VCaP (cell line): ENCODE measurements at regions not wholly inside any gene's neighbourhood (a gene's known extent, or its start where the extent isn't known, plus 50 kb on each side); places are given as distances from the start of the nearest gene placed in this dataset.

Experiments used
- H3K27ac ChIP-seq: fragments of 450-650 bp; 2 replicates; pipeline ENCODE4 v1.5.1; 2017
- TF ChIP-seq, protein P1 (sequence below): fragments of 450-650 bp; conservative IDR thresholded peaks from 2 replicates; pipeline ENCODE4 v1.5.1; 2017; ENCODE audit warnings: mild to moderate bottlenecking, moderate library complexity

GRCh38 chr10:3347413-3348182 lies 175.0 kb upstream of the PITRM1 start:
- TF ChIP-seq, protein P1, sequence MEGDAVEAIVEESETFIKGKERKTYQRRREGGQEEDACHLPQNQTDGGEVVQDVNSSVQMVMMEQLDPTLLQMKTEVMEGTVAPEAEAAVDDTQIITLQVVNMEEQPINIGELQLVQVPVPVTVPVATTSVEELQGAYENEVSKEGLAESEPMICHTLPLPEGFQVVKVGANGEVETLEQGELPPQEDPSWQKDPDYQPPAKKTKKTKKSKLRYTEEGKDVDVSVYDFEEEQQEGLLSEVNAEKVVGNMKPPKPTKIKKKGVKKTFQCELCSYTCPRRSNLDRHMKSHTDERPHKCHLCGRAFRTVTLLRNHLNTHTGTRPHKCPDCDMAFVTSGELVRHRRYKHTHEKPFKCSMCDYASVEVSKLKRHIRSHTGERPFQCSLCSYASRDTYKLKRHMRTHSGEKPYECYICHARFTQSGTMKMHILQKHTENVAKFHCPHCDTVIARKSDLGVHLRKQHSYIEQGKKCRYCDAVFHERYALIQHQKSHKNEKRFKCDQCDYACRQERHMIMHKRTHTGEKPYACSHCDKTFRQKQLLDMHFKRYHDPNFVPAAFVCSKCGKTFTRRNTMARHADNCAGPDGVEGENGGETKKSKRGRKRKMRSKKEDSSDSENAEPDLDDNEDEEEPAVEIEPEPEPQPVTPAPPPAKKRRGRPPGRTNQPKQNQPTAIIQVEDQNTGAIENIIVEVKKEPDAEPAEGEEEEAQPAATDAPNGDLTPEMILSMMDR = no peak
- H3K27ac ChIP-seq = no peak overlapping the region

- no peak overlapping the region for H3K27ac ChIP-seq
- TF ChIP-seq, protein P1 = no peak
Measured at GRCh38 chr10:3346851-3347250, 174.3 kb upstream of the PITRM1 start.

GRCh38 chr10:3342771-3343170 lies 170.2 kb upstream of the PITRM1 start:
- TF ChIP-seq, protein P1 = no peak
- no peak overlapping the region for H3K27ac ChIP-seq

DNA sequence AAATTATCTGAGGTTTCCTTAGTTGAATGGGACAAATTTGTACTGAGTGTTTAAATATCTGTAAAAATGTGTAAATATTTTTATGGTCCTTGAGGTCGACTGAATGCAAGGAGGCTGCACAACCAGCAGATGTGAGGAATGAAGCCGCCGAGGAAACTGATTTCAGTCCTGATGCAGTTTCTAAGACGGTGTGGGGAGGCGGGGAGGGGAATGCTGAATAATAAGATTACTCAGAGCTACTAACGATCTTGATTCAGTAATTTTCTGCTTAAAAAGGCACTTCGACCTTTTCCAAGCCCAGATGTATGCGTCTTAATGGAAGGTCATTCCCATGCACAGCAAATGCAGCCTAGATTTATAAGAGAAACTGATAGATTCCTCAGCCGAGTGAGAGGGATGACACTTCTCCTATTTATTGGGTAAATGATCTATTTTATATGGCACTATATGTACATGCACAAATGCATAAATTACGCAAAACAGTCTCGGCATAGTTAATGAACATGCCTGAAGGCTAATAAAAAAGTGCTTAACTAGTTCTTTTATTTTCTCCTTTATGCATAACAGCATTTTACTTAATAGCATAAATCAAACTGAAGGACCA lies 167.6 kb upstream of the PITRM1 start:
- H3K27ac ChIP-seq = no peak overlapping the region
- TF ChIP-seq, protein P1 = no peak

DNA sequence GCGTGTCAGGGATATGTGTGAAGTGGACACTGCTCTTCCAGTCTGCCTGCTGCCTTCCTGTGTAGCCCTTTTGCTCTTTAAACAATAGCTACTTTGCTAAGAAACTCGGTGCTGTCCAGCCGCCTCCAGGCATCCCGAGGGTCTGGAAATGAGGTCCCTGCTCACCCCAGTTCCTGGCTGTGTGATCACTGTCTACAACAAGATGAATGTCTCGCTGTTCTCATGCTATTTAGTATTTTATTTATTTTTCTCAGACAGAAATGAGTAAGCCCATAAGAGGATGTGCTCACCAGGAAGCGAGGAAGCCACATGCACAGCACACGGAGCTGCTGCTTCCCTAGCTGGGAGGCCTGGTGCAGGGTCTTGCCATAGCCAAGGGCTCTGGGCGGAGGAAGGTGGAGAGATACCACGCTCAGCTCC lies 167.0 kb upstream of the PITRM1 start:
- no peak overlapping the region for H3K27ac ChIP-seq
- TF ChIP-seq, protein P1 = no peak

DNA sequence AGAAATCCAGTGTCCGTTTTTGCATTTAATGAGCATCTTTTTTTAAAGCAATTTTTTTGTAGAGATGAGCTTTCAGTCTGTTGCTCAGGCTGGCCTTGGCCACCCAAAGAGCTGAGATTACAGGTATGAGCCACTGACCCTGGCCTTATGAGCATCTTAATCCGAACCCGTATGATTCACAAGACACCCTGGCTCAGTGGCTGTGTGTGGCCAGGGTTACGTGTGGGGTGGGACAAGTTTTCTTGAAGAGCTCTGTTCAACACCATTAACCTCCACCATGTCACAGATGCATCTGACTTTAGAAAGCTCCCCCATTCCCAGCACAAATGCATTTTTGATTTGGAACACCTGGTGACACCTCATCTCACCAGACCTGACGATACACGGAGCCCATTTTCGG lies 166.5 kb upstream of the PITRM1 start:
- H3K27ac ChIP-seq = no peak overlapping the region
- TF ChIP-seq, protein P1 = no peak

DNA sequence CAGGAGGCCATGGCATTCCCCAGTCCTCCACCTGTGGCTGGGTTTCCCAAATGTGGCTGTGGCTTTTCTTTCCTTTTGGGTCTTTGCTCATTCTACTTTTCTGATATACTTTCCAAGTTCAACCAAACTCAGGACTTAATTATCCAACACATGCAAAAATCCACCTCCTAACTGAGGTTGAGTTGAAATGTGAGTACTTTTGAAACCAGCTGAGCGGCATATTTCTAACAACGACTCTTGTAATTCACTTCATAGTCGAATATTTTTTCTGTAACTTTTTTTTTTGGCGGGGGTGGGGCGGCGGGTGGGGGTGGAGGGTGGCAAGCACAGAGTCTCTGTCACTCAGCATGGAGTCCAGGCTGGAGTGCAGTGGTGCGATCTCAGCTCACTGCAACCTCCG lies 165.2 kb upstream of the PITRM1 start:
- TF ChIP-seq, protein P1 = no peak
- H3K27ac ChIP-seq = no peak overlapping the region
